HG03066 (cell line): ENCODE measurements at regions not wholly inside any gene's neighbourhood (a gene's known extent, or its start where the extent isn't known, plus 50 kb on each side); places are given as distances from the start of the nearest gene placed in this dataset.
A peak's percentile ranks its signal among the peaks of the same experiment; 100 is the strongest.
"Not testable (repeated sequence)": the region's sequence is repeated elsewhere in the genome, so short reads cannot be mapped to it uniquely, and the experiment has no call there.

Experiments
- ATAC-seq: cut with Tn5 transposase; IDR thresholded peaks from one replicate; pipeline ENCODE4 v1.9.1; 2021; ENCODE audit warnings: low read depth; ENCODE audit not compliant: unreplicated experiment

DNA sequence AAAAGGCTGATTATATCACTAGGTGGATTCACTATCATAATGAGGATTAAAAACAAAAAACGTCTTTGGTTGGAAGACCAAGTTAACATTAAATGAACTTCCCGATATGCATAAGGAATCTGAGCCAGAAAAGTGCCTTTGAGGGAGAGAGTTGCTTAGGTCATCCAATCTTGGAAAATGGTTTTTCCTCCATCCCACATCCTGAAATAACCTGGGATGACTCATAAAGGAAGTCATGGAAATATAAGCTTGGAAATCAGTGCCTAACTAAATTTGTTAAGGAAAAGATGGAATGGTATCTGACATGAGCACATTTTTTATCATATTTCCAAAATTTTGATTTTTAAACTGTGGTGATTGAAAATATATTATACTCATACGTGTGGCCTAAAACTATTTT, 66.0 kb downstream of the KBTBD8 start:
- ATAC-seq, result no peak

DNA sequence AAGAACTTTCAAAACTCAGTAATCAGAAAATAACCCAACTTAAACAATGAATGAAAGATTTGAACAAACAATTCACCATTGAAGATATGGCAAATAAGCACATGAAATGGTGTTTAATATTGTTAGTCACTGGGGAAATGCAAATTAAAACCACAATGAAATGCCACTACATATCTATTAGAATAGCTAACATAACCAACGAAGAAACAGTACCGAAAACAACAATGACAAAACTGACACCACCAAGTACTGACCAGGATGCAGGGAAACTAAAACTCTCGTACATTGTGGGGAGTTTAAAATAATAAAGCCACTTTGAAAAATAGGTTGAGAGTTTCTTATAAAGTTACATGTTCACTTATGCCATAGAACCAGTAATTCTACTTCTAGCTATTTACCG, 69.1 kb downstream of the KBTBD8 start:
- no peak for ATAC-seq

DNA sequence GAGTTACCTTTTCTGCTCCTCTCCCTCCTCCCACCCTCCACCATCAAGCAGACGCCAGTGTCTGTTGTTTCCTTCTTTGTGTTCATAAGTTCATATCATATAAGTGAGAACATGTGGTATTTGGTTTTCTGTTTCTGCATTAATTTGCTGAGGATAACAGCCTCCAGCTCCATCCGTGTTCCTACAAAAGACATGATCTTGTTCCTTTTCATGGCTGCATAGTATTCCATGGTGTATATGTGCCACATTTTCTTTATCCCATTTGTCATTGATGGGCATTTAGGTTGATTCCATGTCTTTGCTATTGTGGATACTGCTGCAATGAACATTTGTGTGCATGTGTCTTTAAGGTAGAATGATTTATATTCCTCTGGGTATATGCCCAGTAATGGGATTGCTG, 74.5 kb downstream of the KBTBD8 start:
- not testable (repeated sequence) for ATAC-seq

DNA sequence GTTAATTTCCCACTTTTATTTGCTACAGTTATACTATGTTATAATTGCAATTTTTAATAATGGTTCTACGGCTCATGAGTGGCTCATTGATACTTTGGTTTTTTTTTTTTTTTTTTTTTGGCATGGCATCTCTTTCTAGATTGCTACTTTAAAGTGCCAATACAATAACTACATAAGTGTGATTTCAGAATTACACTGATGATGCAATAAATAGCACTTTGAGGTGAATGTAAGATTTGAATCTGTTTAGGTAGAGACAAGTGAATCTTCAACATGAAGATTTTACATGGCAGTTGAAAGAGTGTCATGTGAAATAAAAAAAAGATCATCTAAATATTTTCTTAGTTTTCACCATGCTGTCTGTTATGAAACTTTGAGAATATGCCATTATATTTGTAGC, 75.7 kb downstream of the KBTBD8 start:
- ATAC-seq, result no peak

DNA sequence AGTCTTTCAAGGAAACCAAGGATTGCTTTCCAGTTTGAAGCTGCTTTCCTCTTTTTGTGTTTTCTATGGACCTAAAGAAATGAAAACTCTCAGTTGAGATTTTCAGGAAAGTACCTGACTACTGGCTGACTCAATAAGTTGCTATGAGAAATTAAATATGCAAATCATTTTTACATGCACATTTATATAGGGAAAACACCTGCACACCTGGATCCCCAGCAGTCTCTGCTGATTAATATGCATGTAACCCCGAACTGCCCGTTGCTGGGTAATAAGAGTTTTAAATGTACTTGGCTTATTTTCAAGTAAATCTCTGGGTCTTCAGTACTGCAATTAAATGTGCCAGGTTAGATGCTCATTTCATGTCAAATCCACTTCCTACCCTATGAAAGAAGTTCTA, 77.2 kb downstream of the KBTBD8 start:
- no peak for ATAC-seq

DNA sequence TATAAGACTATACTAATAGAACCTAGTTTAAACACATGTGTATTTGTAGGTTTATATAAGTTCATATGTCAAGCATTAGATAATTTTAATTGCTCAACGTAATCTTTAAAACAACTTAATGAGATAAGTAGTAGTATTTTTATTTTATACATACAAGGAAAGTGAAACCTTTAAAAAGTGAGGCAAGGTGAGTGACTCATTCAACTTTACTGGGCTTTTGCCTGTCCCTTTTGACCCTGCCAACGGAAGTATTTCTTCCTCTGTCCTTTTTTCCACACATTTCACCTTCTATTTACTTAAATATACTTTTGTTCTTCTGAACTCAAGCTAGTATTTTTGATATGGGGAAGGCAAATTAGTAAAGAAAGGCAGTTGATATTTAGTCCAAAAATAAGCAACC, 78.5 kb downstream of the KBTBD8 start:
- ATAC-seq, result no peak

DNA sequence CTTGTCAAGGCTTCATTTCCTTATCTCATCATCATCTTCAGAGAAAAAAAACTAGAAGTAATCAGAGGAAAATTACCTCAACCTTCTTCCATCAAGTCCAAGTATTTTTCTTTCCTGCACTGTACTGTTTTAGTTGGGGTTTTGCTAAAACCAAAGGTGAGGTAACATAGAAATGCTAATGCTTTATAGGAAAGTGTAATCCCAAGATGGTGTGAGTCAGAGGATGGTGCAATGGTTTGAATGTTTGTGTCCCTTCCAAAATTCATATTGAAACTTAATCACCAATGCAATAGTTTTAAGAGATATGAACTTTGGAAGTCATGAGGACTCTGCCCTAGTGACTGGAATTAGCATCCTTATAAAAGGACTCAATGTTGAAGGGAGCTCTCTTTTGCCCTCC, 79.5 kb downstream of the KBTBD8 start:
- ATAC-seq, result no peak

DNA sequence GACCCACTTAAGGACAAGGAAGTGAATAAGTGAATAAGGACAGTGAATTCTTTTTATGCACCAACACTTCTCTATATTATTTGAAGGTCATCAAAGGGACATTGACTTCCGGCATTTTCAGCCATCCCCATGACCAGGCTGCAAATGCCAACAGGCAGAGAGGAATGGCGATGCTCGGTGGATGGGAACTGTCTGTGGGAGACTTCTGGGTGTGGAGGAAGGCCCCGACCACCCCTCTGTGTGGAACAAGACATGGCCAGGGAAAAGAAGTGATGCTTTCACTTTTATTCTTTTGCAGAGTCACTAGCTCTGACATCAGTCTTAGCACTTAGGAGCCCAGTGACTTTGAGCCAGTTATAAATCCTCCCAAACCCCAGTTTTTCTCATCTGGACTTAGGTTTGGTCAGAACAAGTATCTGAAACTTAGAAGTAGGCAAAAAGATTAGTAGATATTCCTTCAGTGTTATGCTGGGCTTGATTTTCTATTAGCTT, 84.5 kb downstream of the KBTBD8 start:
- no peak for ATAC-seq

DNA sequence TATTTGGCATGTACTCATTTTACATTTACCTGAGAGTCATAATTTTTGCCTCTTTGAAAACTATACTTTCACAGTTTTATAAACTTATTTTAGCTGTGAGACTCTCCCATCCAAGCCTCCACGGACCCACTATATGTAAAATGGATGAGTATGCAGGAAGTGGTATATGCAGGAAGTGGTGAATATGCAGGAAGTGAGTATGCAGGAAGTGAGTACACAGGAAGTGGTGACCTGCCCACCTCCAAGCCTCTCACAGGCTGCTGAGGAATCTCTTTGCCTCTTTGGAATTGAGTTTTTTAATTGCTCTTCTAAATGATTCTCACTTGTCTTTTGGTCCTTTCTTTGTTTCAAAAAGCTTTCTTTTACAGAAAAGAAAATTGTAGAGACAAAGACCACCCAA, 85.2 kb downstream of the KBTBD8 start:
- ATAC-seq, result no peak

DNA sequence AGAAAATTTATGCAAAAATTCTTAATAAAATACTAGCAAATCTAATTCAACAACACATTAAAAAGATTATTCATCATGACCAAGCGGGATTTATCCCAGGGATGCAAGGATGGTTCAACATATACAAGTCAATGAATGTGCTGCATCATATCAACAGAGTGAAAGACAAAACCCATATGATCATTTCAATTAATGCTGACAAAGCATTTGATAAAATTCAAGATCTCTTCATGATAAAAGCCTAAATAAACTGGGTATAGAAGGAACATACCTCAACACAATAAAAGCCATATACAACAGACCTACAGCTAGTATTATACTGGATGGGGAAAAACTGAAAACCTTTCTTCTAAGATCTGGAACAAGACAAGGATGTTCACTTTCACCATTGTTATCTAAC, 89.7 kb downstream of the KBTBD8 start:
- ATAC-seq, result no peak

DNA sequence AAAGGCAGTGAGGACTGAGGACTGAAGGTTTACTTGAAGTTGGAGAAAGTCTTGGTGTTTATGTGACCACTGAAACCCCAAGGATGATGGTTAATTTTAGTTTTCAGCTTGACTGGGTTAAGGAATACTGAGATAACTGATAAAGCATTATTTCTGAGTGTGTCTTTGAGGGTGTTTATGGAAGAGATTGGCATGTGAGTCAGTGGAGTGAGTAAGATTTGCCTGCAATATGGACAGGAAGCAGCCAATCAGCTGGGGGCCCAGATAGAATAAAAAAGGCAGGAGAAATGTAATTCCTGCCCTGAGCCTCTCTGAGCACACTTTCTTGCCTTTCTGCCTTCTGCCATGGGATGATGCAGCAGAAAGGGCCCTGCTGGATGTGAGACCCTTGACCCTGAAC, 92.4 kb downstream of the KBTBD8 start:
- ATAC-seq, result no peak

DNA sequence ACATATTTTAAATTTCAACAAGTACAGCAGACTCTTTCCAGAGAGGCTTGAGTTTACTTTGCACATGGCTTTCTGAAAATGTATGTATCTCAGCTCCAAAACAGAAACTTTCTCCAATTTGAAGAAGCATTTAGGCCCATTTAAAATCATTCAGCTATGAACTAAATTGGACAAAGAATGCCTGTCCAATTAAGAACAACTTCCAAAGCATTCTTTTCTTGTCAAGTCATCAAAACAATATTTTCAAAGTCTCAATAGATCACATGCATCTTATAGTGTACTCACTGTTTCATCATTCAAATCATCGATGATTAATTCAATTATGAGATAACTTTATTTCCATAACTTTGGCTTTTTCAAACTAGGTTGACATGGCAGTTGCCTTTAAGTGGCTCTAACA, 95.2 kb downstream of the KBTBD8 start:
- no peak for ATAC-seq

DNA sequence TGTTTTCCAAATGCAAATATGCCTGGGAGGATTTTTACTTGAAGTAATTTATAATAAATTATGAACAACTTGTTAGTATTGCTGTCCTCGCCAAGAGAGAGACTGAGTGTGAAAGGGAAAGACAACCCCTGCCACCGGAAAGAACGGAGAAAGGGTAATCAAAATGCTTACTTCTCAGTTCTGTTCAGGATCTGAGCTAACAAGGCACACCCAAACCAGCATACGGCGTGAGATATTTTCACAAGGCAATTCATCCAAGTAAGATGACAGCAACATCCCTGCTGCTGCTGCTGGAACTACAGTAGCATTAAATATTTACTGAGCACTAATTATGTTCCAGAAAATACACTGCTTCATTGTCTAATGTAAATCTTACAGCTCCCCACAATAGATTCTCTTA, 96.1 kb downstream of the KBTBD8 start:
- no peak for ATAC-seq

DNA sequence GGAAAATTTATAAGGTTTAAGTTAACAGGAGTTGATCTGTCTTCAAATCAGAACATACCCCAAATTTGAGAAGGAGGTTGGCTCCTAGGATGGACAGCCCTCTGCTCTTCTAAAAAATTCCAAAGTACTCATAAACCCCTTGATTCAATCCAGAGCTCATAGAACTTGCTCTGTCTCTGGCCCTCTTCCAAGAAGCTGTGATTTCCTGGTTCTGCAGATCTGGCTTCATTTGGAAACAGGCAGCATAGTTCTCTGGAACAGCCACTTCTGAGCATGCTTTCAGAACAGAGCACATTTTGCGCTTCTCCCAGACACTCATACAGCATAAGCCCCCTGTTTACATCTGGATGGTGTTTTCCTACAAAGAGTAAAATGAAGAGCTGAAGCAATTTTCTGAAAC, 96.7 kb downstream of the KBTBD8 start:
- no peak for ATAC-seq

DNA sequence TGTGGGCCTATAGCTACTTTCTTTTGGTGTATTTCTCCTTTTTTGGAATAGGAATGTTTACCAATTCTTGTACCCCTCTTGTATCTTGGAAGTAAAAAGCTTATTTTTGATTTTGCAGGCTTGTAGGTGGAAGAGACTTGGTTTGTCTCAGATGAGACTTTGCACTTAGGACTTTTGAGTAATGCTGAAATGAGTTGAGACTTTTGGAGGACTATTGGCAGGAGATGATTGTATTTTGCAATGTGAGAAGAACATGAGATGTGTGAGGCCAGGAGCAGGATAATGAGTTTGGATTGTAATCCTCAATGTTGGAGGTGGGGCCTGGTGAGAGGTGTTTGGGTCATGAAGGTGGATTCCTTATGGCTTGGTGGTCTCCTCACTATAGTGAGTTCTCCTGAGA, 106.3 kb downstream of the KBTBD8 start:
- no peak for ATAC-seq

DNA sequence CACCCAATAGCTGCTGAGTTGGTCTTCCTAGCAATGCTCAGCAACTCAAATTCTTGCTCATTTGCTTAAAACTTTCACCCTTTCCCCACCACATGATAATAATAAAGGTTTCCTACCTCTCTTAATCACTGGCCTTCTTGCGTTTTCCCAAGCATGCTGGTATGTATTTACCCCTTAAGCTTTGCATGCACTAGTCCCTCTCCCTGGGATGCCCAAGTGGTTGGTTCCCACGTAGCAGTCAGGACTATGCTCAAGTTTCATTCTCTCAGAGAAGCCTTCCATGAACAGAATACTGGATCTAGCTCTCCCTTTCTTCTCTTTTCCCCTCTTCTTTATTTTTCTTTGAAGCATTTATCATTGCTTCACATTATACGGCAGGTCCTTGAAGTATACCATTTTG, 108.8 kb downstream of the KBTBD8 start:
- ATAC-seq, result no peak

DNA sequence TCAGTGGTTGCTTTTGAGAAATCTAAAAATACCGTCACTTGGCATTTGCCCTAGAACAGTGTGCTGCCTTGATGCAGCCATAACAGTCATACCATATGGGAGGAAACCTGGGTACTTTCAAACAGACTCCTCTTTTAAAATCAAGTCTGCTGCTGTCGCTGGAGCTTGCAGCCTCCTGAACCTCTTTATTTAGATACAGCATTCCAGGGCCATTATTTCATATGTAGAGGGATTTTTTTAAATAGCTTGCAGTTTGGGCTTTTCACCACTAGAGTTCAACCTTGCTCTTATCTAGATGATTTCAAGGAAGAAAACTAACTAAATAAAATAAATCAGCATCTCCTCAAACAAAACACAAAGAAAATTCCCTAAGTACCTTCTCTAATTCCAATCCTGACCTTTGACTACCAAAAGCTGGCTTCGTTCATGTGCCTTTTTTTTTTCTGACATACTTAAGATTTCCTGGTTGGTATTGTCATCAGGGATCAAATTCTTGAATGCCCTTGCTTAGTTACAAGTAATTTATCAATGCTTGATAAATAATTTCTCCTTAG, 111.6 kb downstream of the KBTBD8 start:
- ATAC-seq, result no peak

DNA sequence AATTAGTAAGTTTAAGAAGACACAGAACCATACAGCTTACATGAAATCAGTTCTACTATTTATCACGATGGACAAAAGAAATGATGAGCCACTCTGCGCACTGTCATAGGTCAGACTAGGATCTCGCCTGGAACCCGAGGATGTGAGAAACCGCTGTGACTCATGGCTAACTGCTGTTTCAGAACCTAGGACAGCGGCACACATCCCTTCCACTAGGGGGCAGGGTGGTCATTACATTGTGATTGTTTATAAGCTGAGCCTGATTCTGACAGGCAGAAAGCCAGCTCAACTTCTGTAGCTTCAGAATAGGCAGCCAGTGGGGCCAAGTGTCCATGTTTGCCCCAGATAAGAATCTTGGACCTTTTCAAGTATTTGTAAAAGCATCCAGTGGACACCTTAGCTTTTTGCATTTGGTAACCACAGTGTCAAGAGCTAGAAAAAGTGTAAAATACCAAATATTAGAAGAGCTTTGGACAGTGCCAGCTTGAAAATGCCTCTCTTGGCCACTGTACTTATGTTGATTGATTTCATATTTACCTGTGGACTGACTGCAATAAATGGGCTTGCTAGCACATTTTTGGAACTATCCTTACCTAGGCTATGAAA, 115.8 kb downstream of the KBTBD8 start:
- ATAC-seq, result peak; percentile 93

DNA sequence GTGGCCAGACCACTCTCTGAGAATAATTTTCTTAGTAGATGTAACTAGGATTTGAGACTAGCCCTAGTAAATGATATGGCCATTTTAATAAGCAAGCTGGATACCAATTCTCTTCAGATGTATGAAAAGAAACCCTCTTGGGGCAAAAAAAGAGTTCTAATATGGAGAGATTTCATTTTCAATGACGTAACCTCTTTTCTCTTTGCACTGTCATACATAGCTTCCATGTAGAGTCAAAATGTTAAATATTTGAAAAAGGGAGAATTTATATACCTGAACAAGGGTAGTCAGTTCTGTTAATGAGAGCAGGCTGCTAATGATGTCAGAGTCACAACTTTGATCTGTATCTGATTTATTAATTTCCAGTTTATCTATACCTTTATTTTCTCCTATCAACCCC, 120.0 kb downstream of the KBTBD8 start:
- ATAC-seq, result no peak

DNA sequence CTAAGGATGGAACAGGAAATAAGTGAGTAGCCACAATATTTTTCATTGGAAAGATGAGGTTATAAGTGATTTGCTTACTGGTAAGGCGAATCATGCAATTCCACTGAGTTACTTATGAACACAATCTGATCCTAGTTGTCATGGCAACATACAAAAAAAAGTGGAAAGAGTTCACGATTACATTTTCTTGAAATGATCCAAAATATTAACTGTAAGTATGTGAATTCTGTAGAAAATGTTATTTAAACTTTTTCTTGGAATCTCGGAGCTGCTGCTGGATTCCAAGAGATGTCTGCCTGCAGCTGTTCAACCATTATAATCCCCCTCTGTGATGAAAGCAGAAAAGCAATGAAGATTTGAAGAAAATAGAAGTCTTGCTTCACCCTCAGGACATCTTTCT, 120.5 kb downstream of the KBTBD8 start:
- ATAC-seq, result no peak

DNA sequence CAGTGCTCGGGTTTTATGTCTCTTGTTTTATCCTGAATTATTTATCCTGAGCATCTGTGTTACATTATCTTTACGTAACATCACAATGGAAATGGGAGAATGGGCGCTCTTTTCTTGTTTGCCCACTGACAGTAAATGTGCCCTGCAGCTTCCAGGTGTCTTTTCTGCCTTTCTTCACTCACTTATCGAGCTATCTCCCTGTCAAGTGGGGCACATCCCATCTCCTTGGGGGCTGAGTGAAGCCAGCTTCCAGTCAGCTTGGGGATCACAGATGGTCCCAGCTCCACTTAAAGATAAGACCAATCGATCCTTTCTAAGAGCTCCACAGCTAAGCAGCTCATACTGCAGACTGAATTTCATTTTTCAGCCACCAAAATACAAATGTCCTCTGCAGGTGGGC, 125.8 kb downstream of the KBTBD8 start:
- ATAC-seq, result no peak

DNA sequence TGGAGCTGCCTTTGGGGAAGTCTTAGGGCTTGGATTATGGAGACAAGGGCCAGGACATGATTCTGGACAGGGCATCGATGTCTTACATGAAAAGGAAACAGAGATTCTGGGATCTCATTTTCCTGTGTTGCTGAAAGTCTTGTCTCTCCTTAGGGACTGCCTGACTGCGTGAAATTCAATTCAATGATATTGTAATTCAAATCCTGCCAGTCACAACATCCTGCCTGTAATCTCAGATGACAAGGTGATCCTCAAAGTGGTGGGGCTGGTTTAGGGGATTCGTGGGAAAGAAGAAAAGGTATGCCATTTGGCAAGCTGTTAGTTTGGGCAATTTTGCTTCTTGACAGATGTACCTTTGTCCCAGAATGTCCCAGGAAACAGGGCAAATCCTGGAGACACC, 129.1 kb downstream of the KBTBD8 start:
- no peak for ATAC-seq

DNA sequence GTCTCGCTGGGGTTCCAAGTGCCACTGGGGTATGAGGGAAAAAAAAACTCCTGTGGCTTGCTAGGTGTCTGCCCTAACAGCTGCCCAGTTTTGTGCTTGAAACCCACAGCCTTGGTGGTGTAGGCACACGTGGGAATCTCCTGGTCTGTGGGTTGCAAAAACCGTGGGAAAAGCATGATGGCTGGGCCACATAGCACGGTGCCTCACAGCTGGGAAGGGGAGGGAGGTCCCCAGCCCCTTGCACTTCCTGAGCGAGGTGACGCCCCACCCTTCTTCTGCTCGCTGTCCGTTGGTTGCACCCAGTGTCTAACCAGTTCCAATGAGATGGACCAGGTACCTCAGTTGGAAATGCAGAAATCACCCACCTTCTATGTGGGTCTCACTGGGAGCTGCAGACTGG, 144.3 kb downstream of the KBTBD8 start:
- no peak for ATAC-seq
